Liver (tissue), 8 donors: ENCODE measurements at regions not wholly inside any gene's neighbourhood (a gene's known extent, or its start where the extent isn't known, plus 50 kb on each side); places are given as distances from the start of the nearest gene placed in this dataset.

Experiments used
- DNase-seq: peaks from one replicate; pipeline ENCODE4 v3.0.0-alpha.2; 2017; ENCODE audit warnings: low spot score
- H3K27ac ChIP-seq, 2 donors: one replicate each; pipeline ENCODE4 v1.7.0; 2013; ENCODE audit warnings: inconsistent platforms in 2 of 2, low read length in 2 of 2, control low read depth in 1 of 2, low read depth in 1 of 2, mild to moderate bottlenecking in 1 of 2
- H3K27me3 ChIP-seq, 4 donors: one replicate each; pipeline versions ENCODE4 v1.6.1 to v1.7.0; 2013; ENCODE audit warnings: low read length in 3 of 4, inconsistent platforms in 1 of 4, mild to moderate bottlenecking in 1 of 4, moderate library complexity in 1 of 4; ENCODE audit not compliant: control insufficient read depth in 4 of 4, insufficient read depth in 4 of 4
- H3K36me3 ChIP-seq, 4 donors: one replicate each; pipeline versions ENCODE4 v1.6.1 to v1.7.0; 2013; ENCODE audit warnings: low read length in 3 of 4, mild to moderate bottlenecking in 3 of 4, low read depth in 1 of 4, moderate library complexity in 1 of 4; ENCODE audit not compliant: control insufficient read depth in 4 of 4, insufficient read depth in 3 of 4
- H3K4me1 ChIP-seq, 4 donors: one replicate each; pipeline versions ENCODE4 v1.6.1 to v1.7.0; 2013; ENCODE audit warnings: low read length in 3 of 4, mild to moderate bottlenecking in 3 of 4, moderate library complexity in 1 of 4; ENCODE audit not compliant: control insufficient read depth in 4 of 4, insufficient read depth in 4 of 4
- H3K4me3 ChIP-seq, 3 donors: one replicate each; pipeline versions ENCODE4 v1.6.1 to v1.7.0; 2013; ENCODE audit warnings: low read length in 3 of 3, control low read depth in 1 of 3, low read depth in 1 of 3, mild to moderate bottlenecking in 1 of 3
- H3K9ac ChIP-seq, 2 donors: one replicate each; pipeline ENCODE4 v1.7.0; 2013; ENCODE audit warnings: low read length in 2 of 2, mild to moderate bottlenecking in 2 of 2, moderate library complexity in 2 of 2, control low read depth in 1 of 2, low read depth in 1 of 2
- H3K9me3 ChIP-seq, 4 donors: one replicate each; pipeline versions ENCODE4 v1.6.1 to v1.7.0; 2013; ENCODE audit warnings: low read length in 3 of 4; ENCODE audit not compliant: control insufficient read depth in 4 of 4
- ATF3 ChIP-seq: IDR thresholded peaks from 2 replicates; pipeline ENCODE4 v1.6.1; 2016; ENCODE audit warnings: antibody characterized with exemption
- CTCF ChIP-seq: fragments of 150-350 bp; IDR thresholded peaks from 2 replicates; pipeline ENCODE4 v1.5.1; 2017; ENCODE audit warnings: improper control_type of control experiment, low read depth, low read length; ENCODE audit not compliant: missing input control
- EGR1 ChIP-seq, 2 donors: IDR thresholded peaks; 2 replicates each; pipeline ENCODE4 v1.6.1; 2016 to 2018; ENCODE audit warnings: antibody characterized with exemption in 2 of 2, low read depth in 2 of 2
- FOXA1 ChIP-seq: IDR thresholded peaks from 2 replicates; pipeline ENCODE4 v1.6.1; 2016; ENCODE audit warnings: antibody characterized with exemption
- FOXA2 ChIP-seq: IDR thresholded peaks from 2 replicates; pipeline ENCODE4 v1.6.1; 2016; ENCODE audit warnings: antibody characterized with exemption
- GABPA ChIP-seq, 2 donors: IDR thresholded peaks in 1 of 2; conservative IDR thresholded peaks in 1 of 2; 2 replicates each; pipeline ENCODE4 v1.6.1; 2016; ENCODE audit warnings: antibody characterized with exemption in 2 of 2, mild to moderate bottlenecking in 1 of 2, moderate library complexity in 1 of 2
- HNF4A ChIP-seq, 2 donors: conservative IDR thresholded peaks; 2 replicates each; pipeline ENCODE4 v1.6.1; 2016; ENCODE audit warnings: antibody characterized with exemption in 2 of 2, mild to moderate bottlenecking in 2 of 2
- HNF4G ChIP-seq: IDR thresholded peaks from 2 replicates; pipeline ENCODE4 v1.6.1; 2016; ENCODE audit warnings: antibody characterized with exemption
- MAX ChIP-seq: IDR thresholded peaks from 2 replicates; pipeline ENCODE4 v1.6.1; 2016; ENCODE audit warnings: antibody characterized with exemption
- NR2F2 ChIP-seq: IDR thresholded peaks from 2 replicates; pipeline ENCODE4 v1.6.1; 2016; ENCODE audit warnings: antibody characterized with exemption
- RAD21 ChIP-seq, 2 donors: IDR thresholded peaks; 2 replicates each; pipeline ENCODE4 v1.6.1; 2016; ENCODE audit warnings: antibody characterized with exemption in 2 of 2, mild to moderate bottlenecking in 2 of 2
- REST ChIP-seq: IDR thresholded peaks from 2 replicates; pipeline ENCODE4 v1.6.1; 2016; ENCODE audit warnings: antibody characterized with exemption, mild to moderate bottlenecking
- RXRA ChIP-seq, 2 donors: IDR thresholded peaks; 2 replicates each; pipeline ENCODE4 v1.6.1; 2017 to 2018; ENCODE audit warnings: antibody characterized with exemption in 2 of 2, mild to moderate bottlenecking in 1 of 2
- SP1 ChIP-seq: IDR thresholded peaks from 2 replicates; pipeline ENCODE4 v1.6.1; 2018; ENCODE audit warnings: antibody characterized with exemption, mild to moderate bottlenecking
- TAF1 ChIP-seq: conservative IDR thresholded peaks from 2 replicates; pipeline ENCODE4 v1.6.1; 2016; ENCODE audit warnings: antibody characterized with exemption, mild to moderate bottlenecking
- YY1 ChIP-seq: IDR thresholded peaks from 2 replicates; pipeline ENCODE4 v1.6.1; 2016; ENCODE audit warnings: antibody characterized with exemption, mild to moderate bottlenecking
- ZBTB33 ChIP-seq: IDR thresholded peaks from 2 replicates; pipeline ENCODE4 v1.6.1; 2016; ENCODE audit warnings: antibody characterized with exemption
- WGBS: extraction: QIAGEN DNeasy Blood & Tissue Kit; methylation state at CpG from one replicate; pipeline ENCODE4 v1.1.7; 2013; 5-methylcytosine and 5-hydroxymethylcytosine counted together
- donor health status: healthy.
- donor health status: healthy.
- donor health status: healthy.
- donor health status: healthy.
- donor health status: healthy.

DNA sequence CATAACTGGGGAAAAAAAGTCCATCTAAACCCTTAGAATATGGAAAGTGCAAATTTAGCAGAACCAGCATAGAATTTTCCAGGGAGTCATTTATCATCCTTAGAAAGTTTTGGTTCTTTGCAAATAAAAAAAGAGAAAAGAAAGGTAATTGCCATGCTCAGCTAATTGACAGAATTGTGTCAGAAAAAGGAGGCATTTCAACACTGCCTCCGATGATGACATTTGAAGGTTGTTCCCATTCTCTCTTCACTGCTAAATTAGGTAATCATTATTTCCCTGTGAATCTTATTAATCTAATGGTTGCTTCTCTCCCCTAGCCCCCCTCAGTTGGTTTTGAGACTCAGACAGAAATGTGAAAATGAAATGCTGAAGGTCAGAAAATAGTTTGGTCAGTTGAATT, 139.2 kb downstream of the PDCD6IP start:
- Histone ChIP-seq H3K27me3 (peaks cover 0 to 3% (median 0%) of the 10 kb centered on the region in 4 donors), H3K9ac (no peak overlapping the region), H3K4me1 (no peaks in the 10 kb centered on the region), H3K27ac (no peak overlapping the region), H3K36me3 (no peaks in the 10 kb centered on the region), H3K4me3 (no peak overlapping the region), H3K9me3 (no peaks in the 10 kb centered on the region)
- no peak for DNase-seq
- TF ChIP-seq RAD21 (IDR thresholded peaks at IDR 0.05) (no peak), NR2F2 (no peak), TAF1 (no peak), REST (no peak), CTCF (no peak), HNF4A (conservative IDR thresholded peaks at IDR 0.05) (no peak), YY1 (no peak), ATF3 (no peak), HNF4G (no peak), SP1 (no peak), ZBTB33 (no peak), RXRA (IDR thresholded peaks at IDR 0.05) (no peak), FOXA1 (no peak), EGR1 (IDR thresholded peaks at IDR 0.05; ENCODE audit: low read depth in 2 of 2) (no peak), GABPA (IDR thresholded peaks at IDR 0.05 in 1 of 2, conservative IDR thresholded peaks at IDR 0.05 in 1 of 2) (no peak), FOXA2 (no peak), MAX (no peak)
- 81% methylated on average over 1 of the region's 1 CpG for WGBS

GRCh38 chr3:33940149-33940548, 141.7 kb downstream of the PDCD6IP start:
- WGBS, result 71% methylated on average over 5 of the region's 5 CpGs
- Histone ChIP-seq H3K9me3 (no peaks in the 10 kb centered on the region), H3K27ac (no peak overlapping the region), H3K27me3 (peaks cover 0 to 3% (median 0%) of the 10 kb centered on the region in 4 donors), H3K36me3 (no peaks in the 10 kb centered on the region), H3K4me1 (no peaks in the 10 kb centered on the region), H3K9ac (no peak overlapping the region), H3K4me3 (no peak overlapping the region)
- TF ChIP-seq RAD21 (IDR thresholded peaks at IDR 0.05), result no peak
- TF ChIP-seq REST, result no peak
- TF ChIP-seq CTCF, result no peak
- no peak for TF ChIP-seq HNF4A (conservative IDR thresholded peaks at IDR 0.05)
- no peak for DNase-seq
